GM12801 (cell line): ENCODE measurements at regions not wholly inside any gene's neighbourhood (a gene's known extent, or its start where the extent isn't known, plus 50 kb on each side); places are given as distances from the start of the nearest gene placed in this dataset.

ENCODE experiments used
- TF ChIP-seq, protein P1 (sequence below): IDR thresholded peaks from one replicate; pipeline ENCODE4 v1.5.1; 2011; ENCODE audit warnings: control low read depth; ENCODE audit not compliant: insufficient read length; ENCODE audit errors: extremely low read depth

DNA sequence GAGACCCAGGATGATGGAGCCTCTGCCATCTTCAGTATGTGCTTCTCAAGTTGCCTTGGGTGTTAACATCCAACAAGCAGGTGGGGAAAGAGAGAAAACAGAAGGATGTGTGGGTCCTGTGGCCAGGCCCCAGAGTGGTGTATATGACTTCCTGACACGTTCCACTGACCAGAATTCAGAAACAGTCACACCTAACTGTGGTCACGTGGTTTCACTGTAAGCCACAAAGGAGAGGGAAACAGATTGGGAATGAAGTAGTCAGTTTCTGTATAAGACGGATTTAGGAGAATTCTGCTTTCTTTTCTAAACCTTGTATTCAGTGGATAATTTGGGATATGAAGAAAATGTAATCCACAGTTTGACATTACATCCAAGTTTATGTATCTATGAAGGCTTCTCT, 454.1 kb upstream of the IL12A start:
- TF ChIP-seq, protein P1, sequence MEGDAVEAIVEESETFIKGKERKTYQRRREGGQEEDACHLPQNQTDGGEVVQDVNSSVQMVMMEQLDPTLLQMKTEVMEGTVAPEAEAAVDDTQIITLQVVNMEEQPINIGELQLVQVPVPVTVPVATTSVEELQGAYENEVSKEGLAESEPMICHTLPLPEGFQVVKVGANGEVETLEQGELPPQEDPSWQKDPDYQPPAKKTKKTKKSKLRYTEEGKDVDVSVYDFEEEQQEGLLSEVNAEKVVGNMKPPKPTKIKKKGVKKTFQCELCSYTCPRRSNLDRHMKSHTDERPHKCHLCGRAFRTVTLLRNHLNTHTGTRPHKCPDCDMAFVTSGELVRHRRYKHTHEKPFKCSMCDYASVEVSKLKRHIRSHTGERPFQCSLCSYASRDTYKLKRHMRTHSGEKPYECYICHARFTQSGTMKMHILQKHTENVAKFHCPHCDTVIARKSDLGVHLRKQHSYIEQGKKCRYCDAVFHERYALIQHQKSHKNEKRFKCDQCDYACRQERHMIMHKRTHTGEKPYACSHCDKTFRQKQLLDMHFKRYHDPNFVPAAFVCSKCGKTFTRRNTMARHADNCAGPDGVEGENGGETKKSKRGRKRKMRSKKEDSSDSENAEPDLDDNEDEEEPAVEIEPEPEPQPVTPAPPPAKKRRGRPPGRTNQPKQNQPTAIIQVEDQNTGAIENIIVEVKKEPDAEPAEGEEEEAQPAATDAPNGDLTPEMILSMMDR: no peak

DNA sequence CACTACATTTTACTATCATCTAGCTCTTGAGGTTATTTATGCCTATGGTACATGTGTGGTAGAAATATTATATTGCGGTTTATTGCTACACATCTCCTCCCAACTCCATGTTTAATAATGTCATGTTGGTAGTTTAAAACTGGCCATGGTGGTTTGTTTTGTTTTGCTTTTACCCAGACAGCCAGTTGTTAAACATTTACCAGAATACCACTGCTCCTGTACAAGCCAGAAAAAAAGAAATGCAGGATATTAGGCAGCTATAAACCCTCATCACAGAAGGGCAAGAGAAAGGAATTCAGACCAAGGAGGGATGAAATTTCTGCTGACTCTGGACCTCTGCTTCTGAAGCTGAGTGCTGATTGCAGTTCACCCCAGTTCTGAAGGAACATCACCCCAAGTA, 451.8 kb upstream of the IL12A start:
- TF ChIP-seq, protein P1: no peak

DNA sequence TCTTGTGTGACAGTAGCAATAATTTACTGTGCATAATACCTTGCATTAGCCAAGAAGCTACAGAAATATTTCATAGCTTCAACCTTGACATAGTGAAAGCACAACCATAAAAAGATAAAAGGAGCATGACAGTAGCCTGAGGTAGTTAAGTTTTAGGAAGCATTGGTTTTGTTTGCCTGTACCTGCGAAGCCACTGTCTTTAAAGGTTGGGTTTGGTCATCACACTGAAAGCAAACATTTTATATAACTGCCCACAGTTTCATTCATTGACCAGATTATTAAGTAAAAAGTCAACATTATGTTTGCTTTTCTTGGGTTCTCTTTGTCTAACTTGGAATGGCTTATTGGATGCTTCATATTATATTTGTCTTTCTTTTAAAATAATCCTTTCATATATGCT, 450.1 kb upstream of the IL12A start:
- TF ChIP-seq, protein P1: no peak

DNA sequence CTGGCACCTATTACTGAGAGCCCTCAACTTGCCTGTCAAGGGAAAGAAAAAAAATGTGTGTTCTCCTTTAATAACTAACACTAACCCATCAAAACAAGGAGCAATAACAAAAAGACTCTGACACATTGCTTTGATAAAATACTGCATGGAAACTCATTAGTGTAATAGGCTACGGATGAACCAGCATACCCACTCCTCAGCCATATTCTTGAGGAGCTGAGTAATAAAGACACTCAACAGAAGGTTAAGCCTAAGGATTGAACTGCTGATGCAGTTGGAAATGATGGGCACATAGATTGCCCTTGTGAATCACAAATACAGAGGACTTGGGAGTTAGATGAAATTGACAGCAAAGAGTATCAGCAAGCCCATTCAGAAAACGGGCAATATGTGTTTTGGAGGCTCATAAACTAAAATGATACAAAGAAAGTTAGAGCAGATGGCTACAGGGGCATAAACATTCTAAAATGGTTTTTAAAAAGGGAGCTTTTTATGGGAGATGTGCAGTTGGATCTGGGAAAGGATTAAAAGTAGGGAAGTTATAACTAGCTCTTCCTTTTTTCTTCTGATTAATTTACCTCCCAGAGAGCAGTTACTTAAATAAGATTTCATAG, 447.6 kb upstream of the IL12A start:
- TF ChIP-seq, protein P1: no peak

DNA sequence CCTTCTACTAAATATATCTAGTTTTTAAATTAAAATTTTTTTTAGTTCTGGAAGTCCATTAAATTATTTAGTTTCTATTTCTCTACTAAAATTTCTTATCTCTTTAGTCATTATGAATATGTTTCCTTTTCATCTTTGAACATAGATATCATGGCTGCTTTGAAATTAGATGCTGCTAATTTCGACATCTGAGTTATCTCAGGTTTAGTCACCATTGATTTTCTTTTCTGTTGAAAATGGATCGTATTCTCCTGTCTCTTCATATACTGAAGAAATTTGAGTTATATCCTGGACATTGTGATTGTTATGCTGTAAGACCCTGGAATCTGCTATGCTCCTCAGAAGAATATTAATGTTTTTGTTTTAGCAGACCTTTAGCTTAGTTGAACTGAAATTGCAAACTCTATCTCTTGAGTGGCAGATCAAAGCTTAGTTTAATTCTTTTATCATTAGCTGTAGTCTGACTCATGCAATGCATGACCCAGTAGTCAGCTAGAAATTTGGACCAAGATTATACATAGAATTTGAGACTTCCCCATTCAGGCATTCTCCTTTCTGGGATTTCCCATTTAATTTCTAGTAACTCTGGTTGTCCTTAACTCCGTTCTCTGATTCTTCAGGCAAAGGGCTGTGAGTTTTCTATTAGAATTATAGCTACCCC, 439.8 kb upstream of the IL12A start:
- TF ChIP-seq, protein P1: no peak

DNA sequence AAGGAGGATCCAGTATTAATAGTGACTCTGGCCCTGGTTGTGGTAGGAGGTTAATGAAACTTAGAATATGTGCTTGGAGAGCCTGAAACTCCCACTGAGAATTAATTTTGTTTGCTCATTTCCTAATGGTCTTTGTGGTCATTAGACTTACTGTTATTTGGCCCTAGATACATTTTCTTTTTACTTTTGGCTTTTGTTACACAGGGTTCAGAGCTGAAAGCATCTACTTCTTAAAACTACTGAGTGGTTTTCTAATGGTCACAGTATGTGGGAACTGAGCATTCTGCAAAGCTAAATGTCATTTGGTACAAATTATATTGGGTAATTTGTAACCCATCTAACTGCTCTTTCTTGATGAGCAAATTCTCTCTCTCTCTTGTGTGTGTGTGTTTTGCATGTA, 433.4 kb upstream of the IL12A start:
- TF ChIP-seq, protein P1: no peak

DNA sequence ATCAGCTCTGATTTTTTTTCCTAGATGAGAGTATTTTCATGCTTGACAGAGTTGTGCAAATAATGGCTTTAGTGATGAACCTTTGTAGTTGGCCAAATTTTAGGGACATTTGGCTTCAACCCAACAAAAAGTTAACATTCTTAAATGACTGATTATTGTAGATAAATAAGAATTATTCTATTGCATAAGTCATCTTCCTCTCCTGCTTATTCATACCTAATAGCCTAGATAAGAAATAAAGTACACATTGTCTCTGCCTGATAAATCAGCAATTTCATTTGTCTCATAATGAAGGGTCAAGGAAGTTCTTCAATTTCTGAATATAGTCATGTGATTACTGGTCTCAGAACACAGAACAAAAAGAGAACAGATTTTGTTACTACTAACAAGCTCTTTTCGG, 428.9 kb upstream of the IL12A start:
- TF ChIP-seq, protein P1: no peak
